GM23248 (cell line): ENCODE measurements at regions not wholly inside any gene's neighbourhood (a gene's known extent, or its start where the extent isn't known, plus 50 kb on each side); places are given as distances from the start of the nearest gene placed in this dataset.

ENCODE experiments used
- EZH2 ChIP-seq: fragments of 200-600 bp; sonication (generic); IDR thresholded peaks from 2 replicates; pipeline ENCODE4 v1.6.1; 2018; ENCODE audit warnings: antibody characterized with exemption, mild to moderate bottlenecking; ENCODE audit not compliant: insufficient read depth, poor library complexity, severe bottlenecking
- EZH2phosphoT487 ChIP-seq: fragments of 200-600 bp; sonication (generic); IDR thresholded peaks from 2 replicates; pipeline ENCODE4 v1.6.1; 2018; ENCODE audit warnings: antibody characterized with exemption, moderate library complexity, mild to moderate bottlenecking, low read depth; ENCODE audit not compliant: insufficient read depth

GRCh38 chr2:121124330-121124729 lies 160.7 kb downstream of the TFCP2L1 start:
- TF ChIP-seq EZH2 (no peak), EZH2phosphoT487 (no peak)
